Ascending aorta (tissue), 2 donors: ENCODE measurements at regions not wholly inside any gene's neighbourhood (a gene's known extent, or its start where the extent isn't known, plus 50 kb on each side); places are given as distances from the start of the nearest gene placed in this dataset.
"Not testable (repeated sequence)": the region's sequence is repeated elsewhere in the genome, so short reads cannot be mapped to it uniquely, and the experiment has no call there.

ENCODE experiments used
- DNase-seq, 2 donors: peaks; one replicate each; pipeline ENCODE4 v3.0.0-alpha.2; 2019; ENCODE audit warnings: low spot score in 2 of 2
- H3K27ac ChIP-seq, 2 donors: fragments of 200-600 bp; sonication (generic); one replicate each; pipeline ENCODE4 v1.5.1; 2016 to 2017; ENCODE audit warnings: mild to moderate bottlenecking in 1 of 2
- H3K27me3 ChIP-seq: fragments of 200-600 bp; sonication (generic); one replicate; pipeline ENCODE4 v1.5.1; 2017
- H3K36me3 ChIP-seq, 2 donors: fragments of 200-600 bp; sonication (generic); one replicate each; pipeline ENCODE4 v1.5.1; 2016
- H3K4me1 ChIP-seq, 2 donors: fragments of 200-600 bp; sonication (generic); one replicate each; pipeline ENCODE4 v1.5.1; 2016 to 2017; ENCODE audit warnings: mild to moderate bottlenecking in 1 of 2
- H3K4me3 ChIP-seq, 2 donors: fragments of 200-600 bp; sonication (generic); one replicate each; pipeline ENCODE4 v1.5.1; 2016 to 2017; ENCODE audit warnings: mild to moderate bottlenecking in 1 of 2
- H3K9me3 ChIP-seq, 2 donors: fragments of 200-600 bp; sonication (generic); one replicate each; pipeline ENCODE4 v1.5.1; 2016
- CTCF ChIP-seq, 3 experiments: fragments of 200-600 bp in 2 of 3; fragments of 450-650 bp in 1 of 3; sonication (generic) in 2 of 3; IDR thresholded peaks; one replicate each; pipeline ENCODE4 v1.5.1; 2016 to 2019; ENCODE audit warnings: antibody characterized with exemption in 3 of 3, mild to moderate bottlenecking in 1 of 3, moderate library complexity in 1 of 3
- intact Hi-C: fragments of 100-400 bp; cut with DNase I; formaldehyde crosslinking; loops from one replicate; pipeline ENCODE4 v1.15.1; 2023

GRCh38 chr14:43745746-43746145 is 761.3 kb downstream of the FSCB start:
- Histone ChIP-seq H3K27ac (no peak overlapping the region), H3K36me3 (no peaks in the 10 kb centered on the region), H3K4me1 (no peaks in the 10 kb centered on the region), H3K4me3 (no peak overlapping the region), H3K27me3 (no peaks in the 10 kb centered on the region), H3K9me3 (no peaks in the 10 kb centered on the region)
- DNase-seq = no peak
- TF ChIP-seq CTCF (IDR thresholded peaks at IDR 0.05) = no peak
- intact Hi-C loops = no loop called here

GRCh38 chr14:43735932-43736331 is 771.2 kb downstream of the FSCB start:
- Histone ChIP-seq H3K27me3 (no peaks in the 10 kb centered on the region), H3K27ac (no peak overlapping the region), H3K4me3 (no peak overlapping the region), H3K4me1 (no peaks in the 10 kb centered on the region), H3K36me3 (no peaks in the 10 kb centered on the region), H3K9me3 (no peaks in the 10 kb centered on the region)
- no peak for TF ChIP-seq CTCF (IDR thresholded peaks at IDR 0.05)
- no peak for DNase-seq
- intact Hi-C loops = no loop called here

DNA sequence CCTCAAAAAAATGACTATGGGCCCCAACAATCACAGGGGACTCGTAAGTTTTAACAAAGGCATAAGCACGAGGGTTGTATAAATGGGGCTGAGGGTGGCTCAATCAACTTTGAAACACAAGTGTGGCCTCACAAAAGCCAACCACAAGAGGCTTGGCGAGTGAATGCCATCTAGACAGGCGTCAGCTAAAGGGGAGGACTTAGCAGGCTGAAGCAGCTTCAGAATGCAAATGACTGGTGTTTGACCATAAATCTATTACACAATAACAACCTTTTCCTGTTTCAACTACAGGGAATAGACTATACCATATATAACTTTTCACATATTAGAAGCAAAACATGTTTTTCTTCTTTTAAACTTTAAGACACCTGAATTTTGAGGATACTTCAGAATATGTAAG is 777.9 kb downstream of the FSCB start:
- no peaks in the 10 kb centered on the region for H3K27me3 ChIP-seq
- no peak for TF ChIP-seq CTCF (IDR thresholded peaks at IDR 0.05)
- DNase-seq = no peak
- H3K9me3 ChIP-seq = no peaks in the 10 kb centered on the region
- H3K36me3 ChIP-seq = no peaks in the 10 kb centered on the region
- no peak overlapping the region for H3K4me3 ChIP-seq
- H3K27ac ChIP-seq = no peak overlapping the region
- intact Hi-C loops = no loop called here
- H3K4me1 ChIP-seq = no peaks in the 10 kb centered on the region

DNA sequence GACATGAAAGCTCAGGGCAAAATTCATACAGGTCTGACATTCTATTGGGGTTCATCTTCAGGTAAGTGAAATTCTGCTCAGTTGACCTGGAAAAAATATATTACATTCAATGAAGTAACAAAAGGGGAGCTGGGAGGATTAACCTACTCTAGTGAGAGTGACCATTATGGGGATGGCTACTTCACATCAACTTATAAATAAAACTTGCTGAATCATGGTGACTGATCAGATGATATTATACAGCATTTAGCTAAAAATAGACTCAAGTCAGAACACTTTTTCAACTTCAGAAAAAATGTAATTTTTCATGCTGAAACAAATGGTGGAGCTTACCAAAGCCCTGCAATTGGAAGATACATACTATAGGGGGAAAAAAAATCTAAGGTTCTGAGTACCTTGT is 800.2 kb downstream of the FSCB start:
- H3K4me1 ChIP-seq = no peaks in the 10 kb centered on the region
- no peak overlapping the region for H3K27ac ChIP-seq
- H3K27me3 ChIP-seq = no peaks in the 10 kb centered on the region
- DNase-seq = no peak
- no peaks in the 10 kb centered on the region for H3K36me3 ChIP-seq
- no peak overlapping the region for H3K4me3 ChIP-seq
- no peak for TF ChIP-seq CTCF (IDR thresholded peaks at IDR 0.05)
- no peaks in the 10 kb centered on the region for H3K9me3 ChIP-seq
- intact Hi-C loops = no loop called here

GRCh38 chr14:43698561-43699284 is 808.4 kb downstream of the FSCB start:
- H3K27ac ChIP-seq, H3K4me1 ChIP-seq, H3K4me3 ChIP-seq, H3K36me3 ChIP-seq, intact Hi-C loops, H3K27me3 ChIP-seq, H3K9me3 ChIP-seq, DNase-seq: not testable (repeated sequence)

DNA sequence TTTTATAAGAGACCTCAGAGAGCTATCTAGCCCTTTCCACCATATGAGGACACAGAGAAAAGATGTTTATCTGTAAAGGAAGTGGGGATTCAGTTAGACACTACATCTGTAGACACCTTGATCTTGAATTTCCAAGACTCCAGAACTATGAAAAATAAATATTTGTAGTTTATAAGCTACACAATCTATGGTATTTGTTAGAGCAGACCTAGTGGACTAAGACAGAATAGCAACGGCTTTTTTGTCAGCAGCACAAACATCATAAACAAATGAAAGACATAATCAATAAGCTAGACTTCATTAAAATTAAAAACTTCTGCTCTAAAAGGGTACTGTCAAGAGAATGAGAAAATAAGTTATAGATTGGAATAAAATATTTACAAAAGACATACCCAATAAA is 810.1 kb downstream of the FSCB start:
- Histone ChIP-seq H3K4me1 (no peaks in the 10 kb centered on the region), H3K4me3 (no peak overlapping the region), H3K27ac (no peak overlapping the region), H3K27me3 (no peaks in the 10 kb centered on the region), H3K36me3 (no peaks in the 10 kb centered on the region), H3K9me3 (no peaks in the 10 kb centered on the region)
- intact Hi-C loops = no loop called here
- no peak for TF ChIP-seq CTCF (IDR thresholded peaks at IDR 0.05)
- DNase-seq = no peak
